Mesenchymal stem cell (in vitro differentiated cells and primary cell): ENCODE measurements at regions not wholly inside any gene's neighbourhood (a gene's known extent, or its start where the extent isn't known, plus 50 kb on each side); places are given as distances from the start of the nearest gene placed in this dataset.

Source experiments
- DNase-seq: peaks from one replicate; pipeline ENCODE4 v3.0.0-alpha.2; 2013
- H2AFZ ChIP-seq: one replicate; pipeline ENCODE4 v1.6.1; 2013; ENCODE audit warnings: low read depth, mild to moderate bottlenecking, control low read depth, inconsistent platforms, low read length, moderate library complexity
- H2AK5ac ChIP-seq: 2 replicates; pipeline ENCODE4 v1.6.1; 2013; ENCODE audit warnings: low read length, moderate library complexity, mild to moderate bottlenecking, inconsistent platforms; ENCODE audit not compliant: severe bottlenecking
- H2BK120ac ChIP-seq: one replicate; pipeline ENCODE4 v1.6.1; 2013; ENCODE audit warnings: low read depth, mild to moderate bottlenecking, inconsistent platforms, low read length, moderate library complexity
- H2BK12ac ChIP-seq, 2 experiments: one replicate each; pipeline ENCODE4 v1.6.1; 2013; ENCODE audit warnings: inconsistent platforms in 2 of 2, low read length in 2 of 2, mild to moderate bottlenecking in 2 of 2, moderate library complexity in 2 of 2, control low read depth in 1 of 2
- H2BK15ac ChIP-seq: one replicate; pipeline ENCODE4 v1.6.1; 2013; ENCODE audit warnings: mild to moderate bottlenecking, low read depth, inconsistent platforms; ENCODE audit not compliant: poor library complexity, severe bottlenecking
- H2BK5ac ChIP-seq: 2 replicates; pipeline ENCODE4 v1.6.1; 2013; ENCODE audit warnings: low read depth, mild to moderate bottlenecking, low read length, control low read depth, inconsistent platforms; ENCODE audit not compliant: poor library complexity, severe bottlenecking
- H3K14ac ChIP-seq, 2 experiments: one replicate each; pipeline ENCODE4 v1.6.1; 2013; ENCODE audit warnings: inconsistent platforms in 2 of 2, low read length in 2 of 2, control low read depth in 1 of 2, mild to moderate bottlenecking in 1 of 2, moderate library complexity in 1 of 2
- H3K18ac ChIP-seq, 2 experiments: one replicate each; pipeline ENCODE4 v1.6.1; 2013; ENCODE audit warnings: inconsistent platforms in 2 of 2, low read length in 2 of 2, control low read depth in 1 of 2, low read depth in 1 of 2, mild to moderate bottlenecking in 1 of 2
- H3K23ac ChIP-seq, 2 experiments: one replicate each; pipeline ENCODE4 v1.6.1; 2013; ENCODE audit warnings: inconsistent platforms in 2 of 2, low read length in 2 of 2, mild to moderate bottlenecking in 2 of 2, moderate library complexity in 2 of 2, control low read depth in 1 of 2
- H3K27ac ChIP-seq: 2 replicates; pipeline ENCODE4 v1.5.1; 2013; ENCODE audit warnings: mild to moderate bottlenecking, moderate library complexity, low read length, control low read depth, inconsistent platforms; ENCODE audit not compliant: poor library complexity, severe bottlenecking
- H3K27me3 ChIP-seq, 2 experiments: 2 replicates each; pipeline versions ENCODE4 v1.6.1 to v1.7.0; 2013; ENCODE audit warnings: low read length in 2 of 2, mild to moderate bottlenecking in 2 of 2, moderate library complexity in 2 of 2, control low read depth in 1 of 2, inconsistent platforms in 1 of 2; ENCODE audit not compliant: control insufficient read depth in 1 of 2, insufficient read depth in 1 of 2
- H3K36me3 ChIP-seq, 2 experiments: 2 replicates each; pipeline versions ENCODE4 v1.6.1 to v1.7.0; 2013; ENCODE audit warnings: low read length in 2 of 2, control low read depth in 1 of 2, inconsistent platforms in 1 of 2, low read depth in 1 of 2, mild to moderate bottlenecking in 1 of 2; ENCODE audit not compliant: insufficient read depth in 2 of 2, control insufficient read depth in 1 of 2
- H3K4ac ChIP-seq, 2 experiments: one replicate each; pipeline ENCODE4 v1.6.1; 2013; ENCODE audit warnings: inconsistent platforms in 2 of 2, low read length in 2 of 2, mild to moderate bottlenecking in 2 of 2, moderate library complexity in 2 of 2, control low read depth in 1 of 2, low read depth in 1 of 2
- H3K4me1 ChIP-seq: 2 replicates; pipeline ENCODE4 v1.6.1; 2013; ENCODE audit warnings: low read depth, low read length, control low read depth; ENCODE audit not compliant: control insufficient read depth, insufficient read depth
- H3K4me2 ChIP-seq: 2 replicates; pipeline ENCODE4 v1.6.1; 2013; ENCODE audit warnings: low read length, mild to moderate bottlenecking, inconsistent platforms; ENCODE audit not compliant: poor library complexity, severe bottlenecking
- H3K4me3 ChIP-seq, 2 experiments: 2 replicates each; pipeline versions ENCODE4 v1.5.1 to v1.7.0; 2013; ENCODE audit warnings: low read length in 2 of 2, mild to moderate bottlenecking in 2 of 2, control low read depth in 1 of 2, low read depth in 1 of 2; ENCODE audit not compliant: insufficient read depth in 1 of 2
- H3K79me1 ChIP-seq: replicated peaks from 2 replicates; pipeline ENCODE4 v1.6.1; 2013; ENCODE audit warnings: mild to moderate bottlenecking, control low read depth, low read length, inconsistent platforms; ENCODE audit not compliant: poor library complexity, severe bottlenecking
- H3K9ac ChIP-seq: 2 replicates; pipeline ENCODE4 v1.7.0; 2013; ENCODE audit warnings: mild to moderate bottlenecking, low read length, moderate library complexity
- H3K9me3 ChIP-seq: 2 replicates; pipeline ENCODE4 v1.7.0; 2013; ENCODE audit warnings: mild to moderate bottlenecking, low read length; ENCODE audit not compliant: control insufficient read depth
- H4K8ac ChIP-seq: one replicate; pipeline ENCODE4 v1.6.1; 2013; ENCODE audit warnings: inconsistent platforms, mild to moderate bottlenecking, low read length, moderate library complexity
- H4K91ac ChIP-seq: one replicate; pipeline ENCODE4 v1.6.1; 2013; ENCODE audit warnings: mild to moderate bottlenecking, low read length, inconsistent platforms
- WGBS: methylation state at CpG from one replicate; pipeline ENCODE4 v1.1.7; 2013; ENCODE audit warnings: mixed read lengths; 5-methylcytosine and 5-hydroxymethylcytosine counted together

DNA sequence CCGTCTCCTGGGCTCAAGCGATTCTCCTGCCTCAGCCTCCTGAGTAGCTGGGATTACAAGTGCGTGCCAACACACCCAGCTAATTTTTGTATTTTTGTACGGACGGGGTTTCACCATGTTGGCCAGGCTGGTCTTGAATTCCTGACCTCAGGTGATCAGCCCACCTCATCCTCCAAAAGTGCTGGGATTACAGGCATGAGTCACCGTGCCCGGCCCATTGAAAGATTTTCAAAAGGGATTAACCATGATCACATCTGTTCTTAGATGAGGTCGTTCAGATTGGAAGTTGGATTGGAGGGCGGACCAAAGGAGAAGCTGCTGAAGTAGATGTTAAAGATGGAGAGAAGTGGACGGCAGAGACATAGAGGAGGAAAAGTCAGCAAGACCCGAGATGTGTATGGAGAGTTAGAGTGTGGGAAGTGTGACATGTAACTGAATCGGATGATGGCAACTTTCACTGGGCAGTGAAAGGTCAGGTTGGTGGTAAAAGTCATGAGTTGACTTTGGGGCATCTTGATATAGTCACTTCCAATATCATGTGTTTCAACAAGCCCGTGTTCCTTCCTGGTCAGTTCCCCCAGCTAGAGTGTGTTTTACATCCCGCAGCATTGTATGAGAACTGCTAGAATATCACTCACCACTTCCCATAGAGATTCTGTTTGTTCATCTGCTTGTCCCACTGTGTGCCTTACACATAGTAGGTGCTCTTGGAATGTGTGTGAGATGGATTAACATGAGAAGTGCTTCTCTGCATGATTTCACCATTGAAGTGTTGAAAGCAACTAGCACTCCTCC, 54.4 kb upstream of the TINAGL1 start:
- H4K8ac ChIP-seq: no peak overlapping the region
- H3K23ac ChIP-seq: no peak overlapping the region
- WGBS: 94% methylated on average over 14 of the region's 14 CpGs
- H3K27me3 ChIP-seq: peaks cover 8 to 40% of the 10 kb centered on the region in 2 experiments
- H3K79me1 ChIP-seq: no peaks in the 10 kb centered on the region
- H2AFZ ChIP-seq: no peak overlapping the region
- H3K4me2 ChIP-seq: no peak overlapping the region
- DNase-seq: no peak
- no peak overlapping the region for H3K18ac ChIP-seq
- no peak overlapping the region for H2BK5ac ChIP-seq
- no peak overlapping the region for H3K4me3 ChIP-seq
- no peak overlapping the region for H4K91ac ChIP-seq
- no peak overlapping the region for H2BK15ac ChIP-seq
- no peak overlapping the region for H3K4ac ChIP-seq
- H3K27ac ChIP-seq: no peak overlapping the region
- H2BK12ac ChIP-seq: no peak overlapping the region
- H3K14ac ChIP-seq: no peak overlapping the region
- no peak overlapping the region for H2BK120ac ChIP-seq
- H3K9me3 ChIP-seq: peaks cover 8% of the 10 kb centered on the region
- H3K4me1 ChIP-seq: peaks cover 4% of the 10 kb centered on the region
- H3K9ac ChIP-seq: no peak overlapping the region
- H3K36me3 ChIP-seq: no peaks in the 10 kb centered on the region
- H2AK5ac ChIP-seq: no peak overlapping the region

- Histone ChIP-seq H4K8ac (no peak overlapping the region), H4K91ac (no peak overlapping the region), H3K36me3 (no peaks in the 10 kb centered on the region), H3K27me3 (peaks cover 4 to 34% of the 10 kb centered on the region in 2 experiments), H3K4me3 (no peak overlapping the region), H3K4me1 (peaks cover 4% of the 10 kb centered on the region), H3K9me3 (peaks cover 8% of the 10 kb centered on the region), H3K9ac (no peak overlapping the region), H3K18ac (no peak overlapping the region), H2BK15ac (no peak overlapping the region), H2BK120ac (no peak overlapping the region), H2BK5ac (no peak overlapping the region), H3K27ac (no peak overlapping the region), H3K4me2 (no peak overlapping the region), H3K23ac (no peak overlapping the region), H2AK5ac (no peak overlapping the region), H2BK12ac (no peak overlapping the region), H3K14ac (no peak overlapping the region), H3K79me1 (no peaks in the 10 kb centered on the region), H3K4ac (no peak overlapping the region), H2AFZ (no peak overlapping the region)
- DNase-seq: no peak
- 78% methylated on average over 5 of the region's 5 CpGs for WGBS
Measured at GRCh38 chr1:31522556-31522845, 53.8 kb upstream of the TINAGL1 start.

GRCh38 chr1:31523012-31523411, 53.3 kb upstream of the TINAGL1 start:
- Histone ChIP-seq H3K14ac (no peak overlapping the region), H4K91ac (no peak overlapping the region)

DNA sequence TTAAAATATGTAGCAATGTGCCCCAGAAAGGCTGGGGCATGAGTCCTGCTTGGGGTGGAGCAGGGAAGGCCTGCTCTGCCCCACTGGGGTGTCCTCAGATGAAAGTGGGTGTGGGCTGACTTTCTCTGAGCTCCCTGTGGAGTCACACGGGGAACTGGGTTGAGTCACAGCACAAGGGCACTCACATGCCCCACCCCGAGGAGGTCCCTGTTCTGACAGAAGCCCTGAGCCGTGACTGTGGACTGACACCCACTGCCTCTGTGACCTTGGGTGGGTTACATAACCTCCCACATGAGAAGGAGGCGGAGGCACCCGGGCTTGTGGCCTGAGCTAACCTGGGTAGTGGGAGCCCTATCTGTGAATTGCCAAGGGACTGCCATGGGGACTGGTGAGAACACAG, 52.5 kb upstream of the TINAGL1 start:
- H3K4me2 ChIP-seq: no peak overlapping the region
- H2AK5ac ChIP-seq: no peak overlapping the region
- no peak overlapping the region for H4K8ac ChIP-seq
- no peak overlapping the region for H2BK15ac ChIP-seq
- H2BK5ac ChIP-seq: no peak overlapping the region
- H3K27me3 ChIP-seq: peaks cover 5 to 38% of the 10 kb centered on the region in 2 experiments
- no peak overlapping the region for H3K18ac ChIP-seq
- no peak overlapping the region for H2BK120ac ChIP-seq
- H3K9me3 ChIP-seq: peaks cover 8% of the 10 kb centered on the region
- H4K91ac ChIP-seq: no peak overlapping the region
- H3K4ac ChIP-seq: no peak overlapping the region
- H3K4me1 ChIP-seq: peaks cover 4% of the 10 kb centered on the region
- no peak overlapping the region for H3K9ac ChIP-seq
- H3K79me1 ChIP-seq: no peaks in the 10 kb centered on the region
- no peak overlapping the region for H3K4me3 ChIP-seq
- H3K23ac ChIP-seq: no peak overlapping the region
- H3K27ac ChIP-seq: no peak overlapping the region
- H2AFZ ChIP-seq: no peak overlapping the region
- WGBS: 77% methylated on average over 5 of the region's 5 CpGs
- no peak overlapping the region for H2BK12ac ChIP-seq
- no peak overlapping the region for H3K14ac ChIP-seq
- H3K36me3 ChIP-seq: no peaks in the 10 kb centered on the region
- DNase-seq: peak; percentile 8

More at GRCh38 chr1:31523012-31523411, 53.3 kb upstream of the TINAGL1 start:
- Histone ChIP-seq H3K4me3 (no peak overlapping the region), H3K4me1 (peaks cover 4% of the 10 kb centered on the region), H2BK15ac (no peak overlapping the region), H3K9ac (no peak overlapping the region), H4K8ac (no peak overlapping the region), H3K23ac (no peak overlapping the region), H2BK12ac (no peak overlapping the region), H3K4ac (no peak overlapping the region), H3K4me2 (no peak overlapping the region), H3K18ac (no peak overlapping the region), H2AFZ (no peak overlapping the region), H2AK5ac (no peak overlapping the region), H3K27me3 (peaks cover 4 to 34% of the 10 kb centered on the region in 2 experiments), H2BK5ac (no peak overlapping the region), H3K27ac (no peak overlapping the region), H2BK120ac (no peak overlapping the region), H3K79me1 (no peaks in the 10 kb centered on the region), H3K9me3 (peaks cover 8% of the 10 kb centered on the region), H3K36me3 (no peaks in the 10 kb centered on the region)
- WGBS: 6% methylated on average over 1 of the region's 1 CpG
- no peak for DNase-seq
